Stimulated activated effector memory CD8-positive, alpha-beta T cell treated with anti-CD3 and anti-CD28 coated beads, Interleukin-12 subunit alpha, Interleukin-12 subunit beta, amount 100 ng/mL, for 72 hours (primary cell): ENCODE measurements at regions not wholly inside any gene's neighbourhood (a gene's known extent, or its start where the extent isn't known, plus 50 kb on each side); places are given as distances from the start of the nearest gene placed in this dataset.

Experiments
- ATAC-seq: fragments of 150-1000 bp; cut with Tn5 transposase; 2 replicates; pipeline ENCODE4 v1.10.0; 2021
- DNase-seq, 2 donors: peaks; one replicate each; pipeline ENCODE4 v3.0.0; 2021 to 2022; ENCODE audit warnings: low spot score in 2 of 2
- H3K27ac Mint-ChIP-seq: one replicate; pipeline ENCODE4 v1.8.0; 2022; ENCODE audit warnings: mild to moderate bottlenecking, mixed read lengths
- H3K36me3 Mint-ChIP-seq: one replicate; pipeline ENCODE4 v1.8.0; 2022; ENCODE audit warnings: mild to moderate bottlenecking, mixed read lengths
- H3K4me1 Mint-ChIP-seq: one replicate; pipeline ENCODE4 v1.8.0; 2022; ENCODE audit warnings: mixed read lengths
- H3K4me3 Mint-ChIP-seq: one replicate; pipeline ENCODE4 v1.8.0; 2022; ENCODE audit warnings: mild to moderate bottlenecking, mixed read lengths
- H3K9me3 Mint-ChIP-seq: one replicate; pipeline ENCODE4 v1.8.0; 2022; ENCODE audit warnings: mixed read lengths

DNA sequence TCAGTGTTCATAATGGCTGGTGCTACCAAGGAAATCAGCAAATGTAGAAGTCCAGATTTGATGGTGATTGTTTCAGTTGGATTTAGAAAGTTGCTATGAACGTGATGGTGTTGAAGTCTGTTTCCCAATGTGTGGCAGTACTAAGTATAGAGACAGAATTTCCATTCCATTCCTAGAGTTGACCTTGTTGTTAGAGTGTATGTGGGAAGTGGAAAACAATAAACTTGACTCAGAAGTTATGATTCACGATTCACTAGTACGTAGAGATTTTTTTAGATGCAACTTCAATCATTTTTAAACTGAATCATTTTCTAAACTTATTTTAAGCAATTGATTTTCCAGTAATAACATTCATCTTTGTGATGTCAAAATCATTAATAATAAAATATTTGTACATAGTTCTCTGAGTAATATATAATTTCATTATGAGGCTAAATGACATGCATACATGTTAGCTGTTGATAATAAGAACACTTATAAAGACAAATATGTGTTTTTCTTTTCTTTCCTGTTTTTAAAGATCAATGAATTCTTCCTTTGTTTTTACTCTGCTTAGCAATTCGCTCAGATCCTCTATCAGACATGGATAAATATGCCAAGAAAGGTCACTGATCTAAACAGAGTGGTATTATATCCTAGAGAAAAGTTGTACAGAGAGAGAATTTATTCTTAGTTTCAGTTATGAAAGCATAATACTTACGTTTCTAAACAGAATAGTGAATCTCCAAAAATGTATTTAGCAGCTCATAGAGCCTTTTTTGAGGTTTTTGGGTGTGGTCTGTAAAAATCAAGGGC lies 108.8 kb upstream of the GPR149 start:
- no peak for ATAC-seq
- Mint-ChIP-seq H3K9me3 (peaks cover 18% of the 10 kb centered on the region), H3K27ac (no peak overlapping the region), H3K36me3 (no peaks in the 10 kb centered on the region), H3K4me1 (no peaks in the 10 kb centered on the region), H3K4me3 (no peak overlapping the region)
- DNase-seq: no peak

DNA sequence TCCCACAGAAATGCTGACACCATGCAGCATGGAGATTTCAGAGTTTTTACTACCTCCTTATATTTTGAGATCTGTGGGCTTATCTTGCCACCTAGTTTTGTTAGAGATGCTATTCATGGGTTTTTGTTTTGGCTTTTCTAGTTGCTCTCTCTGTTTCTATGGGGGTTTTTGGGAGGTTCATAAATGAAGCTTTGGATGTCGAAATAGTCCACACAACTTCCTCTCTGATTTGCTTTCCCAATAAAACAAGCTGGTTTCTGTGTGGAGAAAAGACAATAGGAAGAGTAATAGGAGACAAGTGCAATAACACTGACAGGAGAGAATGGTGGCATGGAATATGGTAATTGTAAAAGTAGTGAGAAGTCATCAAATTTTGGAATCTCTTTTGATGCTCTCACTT lies 106.8 kb upstream of the GPR149 start:
- no peaks in the 10 kb centered on the region for H3K36me3 Mint-ChIP-seq
- no peak overlapping the region for H3K27ac Mint-ChIP-seq
- DNase-seq (no peak), ATAC-seq (no peak)
- H3K4me1 Mint-ChIP-seq: no peaks in the 10 kb centered on the region
- H3K9me3 Mint-ChIP-seq: peaks cover 18% of the 10 kb centered on the region
- H3K4me3 Mint-ChIP-seq: no peak overlapping the region

DNA sequence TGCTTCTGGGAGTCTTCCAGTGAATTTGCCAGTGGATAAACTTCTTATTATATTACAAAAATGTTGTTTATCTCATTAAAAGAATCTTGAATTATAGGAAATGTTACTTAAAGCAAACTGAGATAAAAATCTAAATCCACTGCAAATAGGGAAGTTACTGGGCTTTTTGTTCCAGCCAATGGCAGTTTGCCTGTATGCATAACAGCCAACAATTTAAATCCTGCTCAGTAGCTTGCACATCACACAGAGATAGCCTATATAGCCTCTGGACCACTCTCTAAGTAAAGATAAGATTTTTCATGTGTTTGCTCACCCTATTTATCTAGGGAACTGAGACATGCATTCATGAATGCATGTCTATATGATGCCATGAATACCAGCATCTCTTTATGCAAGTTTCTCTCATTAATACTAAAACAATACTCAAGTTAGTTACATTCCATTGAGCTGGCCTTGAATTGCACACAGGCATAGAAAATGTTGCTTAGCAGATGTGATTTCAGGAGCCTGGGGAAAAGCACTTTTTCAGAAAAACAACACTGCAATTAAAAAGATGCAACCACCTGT lies 92.1 kb upstream of the GPR149 start:
- no peak for DNase-seq
- Mint-ChIP-seq H3K27ac (no peak overlapping the region), H3K36me3 (no peaks in the 10 kb centered on the region), H3K4me3 (no peak overlapping the region), H3K4me1 (no peaks in the 10 kb centered on the region), H3K9me3 (no peaks in the 10 kb centered on the region)
- ATAC-seq: no peak

DNA sequence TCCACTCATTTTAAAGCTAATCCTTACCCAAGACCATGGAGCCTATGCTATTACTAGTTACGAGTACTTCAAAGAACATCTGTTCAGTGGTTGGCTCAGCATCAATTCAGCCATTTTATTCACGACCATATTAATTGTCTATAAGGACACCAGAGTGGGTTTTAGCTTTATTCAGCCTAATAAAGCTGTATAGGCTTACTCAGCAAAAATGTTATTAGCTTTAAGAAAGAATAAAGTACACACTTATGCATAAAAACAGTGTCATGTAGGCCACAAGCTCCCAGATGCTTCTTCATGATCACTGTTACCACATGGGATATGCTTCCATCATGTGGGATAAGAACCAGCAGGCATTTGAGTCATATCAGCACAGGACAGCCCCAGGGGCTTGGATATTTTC lies 87.4 kb upstream of the GPR149 start:
- ATAC-seq (no peak), DNase-seq (no peak)
- Mint-ChIP-seq H3K9me3 (peaks cover 5% of the 10 kb centered on the region), H3K4me3 (no peak overlapping the region), H3K4me1 (no peaks in the 10 kb centered on the region), H3K27ac (no peak overlapping the region), H3K36me3 (no peaks in the 10 kb centered on the region)

DNA sequence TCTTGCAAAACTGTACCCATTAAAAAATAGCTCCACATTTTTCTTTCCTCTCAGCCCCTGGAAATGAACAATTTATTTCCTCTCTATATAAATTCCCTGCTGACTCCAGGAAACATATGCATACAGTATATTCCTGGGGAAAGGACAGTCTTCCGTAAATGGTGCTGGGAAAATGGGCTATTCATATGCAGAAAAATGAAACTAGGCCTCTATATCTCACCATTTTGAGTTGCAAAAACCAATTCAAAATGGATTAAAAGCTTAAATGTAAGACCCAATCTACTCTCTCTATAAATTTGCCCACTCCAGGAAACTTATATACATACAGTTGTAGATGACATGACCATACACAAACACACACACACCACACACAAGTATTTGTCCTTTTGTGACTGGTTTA lies 85.9 kb upstream of the GPR149 start:
- Mint-ChIP-seq H3K4me1 (no peaks in the 10 kb centered on the region), H3K9me3 (peaks cover 9% of the 10 kb centered on the region), H3K27ac (no peak overlapping the region), H3K36me3 (no peaks in the 10 kb centered on the region), H3K4me3 (no peak overlapping the region)
- DNase-seq: no peak
- no peak for ATAC-seq

DNA sequence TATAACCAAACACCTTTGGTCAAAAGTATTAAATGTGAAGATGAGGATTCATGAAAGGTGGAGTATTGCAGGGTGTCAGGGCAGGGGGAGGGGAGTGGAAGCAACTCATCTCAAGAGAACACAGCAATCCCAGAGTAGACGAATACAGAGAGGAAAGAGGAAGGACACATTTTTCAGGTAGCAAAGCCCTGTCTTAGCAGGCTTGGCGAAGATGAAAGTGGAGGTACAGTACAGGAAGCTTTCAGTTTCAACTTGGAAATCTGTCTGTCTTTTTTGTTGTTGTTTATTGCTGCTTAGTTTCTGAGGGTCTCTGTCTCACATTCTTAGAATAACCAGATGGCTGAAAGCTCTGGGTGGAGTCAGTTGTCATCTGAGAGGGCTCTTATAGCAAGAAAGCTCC lies 80.8 kb upstream of the GPR149 start:
- Mint-ChIP-seq H3K9me3 (peaks cover 6% of the 10 kb centered on the region), H3K4me1 (no peaks in the 10 kb centered on the region), H3K27ac (no peak overlapping the region), H3K36me3 (no peaks in the 10 kb centered on the region), H3K4me3 (no peak overlapping the region)
- DNase-seq (no peak), ATAC-seq (no peak)

DNA sequence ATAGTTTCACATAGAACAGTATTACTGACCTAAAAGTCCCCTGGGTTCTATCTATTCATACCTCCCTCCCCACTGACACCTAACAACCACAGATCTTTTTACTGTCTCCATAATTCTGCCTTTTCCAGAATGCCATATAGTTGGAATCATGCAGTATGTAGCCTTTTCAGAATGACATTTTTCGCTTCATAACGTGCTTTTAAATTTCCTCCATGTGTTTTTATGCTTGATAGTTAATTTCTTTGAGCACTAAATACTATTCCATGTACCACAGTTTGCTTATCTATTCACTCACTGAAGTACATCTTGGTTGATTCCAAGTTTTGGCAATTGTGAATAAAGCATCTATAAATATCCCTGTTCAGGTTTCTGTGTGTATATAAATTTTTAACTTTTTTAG lies 77.7 kb upstream of the GPR149 start:
- DNase-seq (no peak), ATAC-seq (no peak)
- Mint-ChIP-seq H3K9me3 (peaks cover 3% of the 10 kb centered on the region), H3K4me3 (no peak overlapping the region), H3K36me3 (no peaks in the 10 kb centered on the region), H3K27ac (no peak overlapping the region), H3K4me1 (no peaks in the 10 kb centered on the region)

DNA sequence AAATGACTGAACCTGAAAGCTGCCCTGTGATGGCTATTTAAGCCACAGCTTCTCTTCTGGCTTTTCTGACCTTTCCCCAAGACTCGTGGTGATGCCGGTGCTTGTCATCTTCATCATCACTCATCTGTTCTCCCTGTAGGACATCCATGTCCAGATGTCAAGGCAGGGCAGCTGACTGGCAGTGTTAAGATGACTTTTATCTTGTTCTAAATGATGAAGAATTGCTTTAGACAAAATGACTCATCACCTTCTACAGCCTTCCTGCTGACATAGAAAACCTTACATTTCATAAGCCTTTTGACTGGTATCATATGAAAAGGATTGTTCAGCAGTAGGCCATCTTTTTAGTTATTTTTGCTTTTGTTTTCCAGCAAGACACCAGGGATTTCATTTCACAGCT lies 67.0 kb upstream of the GPR149 start:
- H3K36me3 Mint-ChIP-seq: no peaks in the 10 kb centered on the region
- DNase-seq: no peak

DNA sequence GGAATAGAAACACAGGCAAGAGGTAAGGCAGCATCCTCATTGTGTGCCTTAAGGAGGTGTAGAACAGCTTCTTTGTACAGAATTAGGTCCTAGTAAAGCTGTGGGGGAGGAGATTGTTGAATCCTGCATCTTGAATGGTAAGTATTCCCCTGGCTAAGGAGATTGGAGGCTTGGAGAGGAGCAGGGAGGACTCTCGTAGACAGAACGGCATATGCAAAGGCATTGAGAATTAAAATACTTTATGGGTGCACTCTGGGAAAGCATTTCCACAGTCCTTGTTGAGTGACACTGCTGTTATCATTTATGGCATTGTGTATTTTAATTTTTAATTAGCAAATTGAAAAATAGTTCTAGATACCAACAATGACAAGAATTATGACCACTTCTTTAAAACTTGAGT lies 66.5 kb upstream of the GPR149 start:
- Mint-ChIP-seq H3K9me3 (peaks cover 5% of the 10 kb centered on the region), H3K36me3 (no peaks in the 10 kb centered on the region), H3K4me1 (no peaks in the 10 kb centered on the region), H3K4me3 (no peak overlapping the region), H3K27ac (no peak overlapping the region)
- DNase-seq (no peak), ATAC-seq (no peak)

More for the DNA sequence above, 67.0 kb upstream of the GPR149 start:
- Mint-ChIP-seq H3K4me3 (no peak overlapping the region), H3K4me1 (no peaks in the 10 kb centered on the region), H3K9me3 (peaks cover 5% of the 10 kb centered on the region), H3K27ac (no peak overlapping the region)
- ATAC-seq: no peak

DNA sequence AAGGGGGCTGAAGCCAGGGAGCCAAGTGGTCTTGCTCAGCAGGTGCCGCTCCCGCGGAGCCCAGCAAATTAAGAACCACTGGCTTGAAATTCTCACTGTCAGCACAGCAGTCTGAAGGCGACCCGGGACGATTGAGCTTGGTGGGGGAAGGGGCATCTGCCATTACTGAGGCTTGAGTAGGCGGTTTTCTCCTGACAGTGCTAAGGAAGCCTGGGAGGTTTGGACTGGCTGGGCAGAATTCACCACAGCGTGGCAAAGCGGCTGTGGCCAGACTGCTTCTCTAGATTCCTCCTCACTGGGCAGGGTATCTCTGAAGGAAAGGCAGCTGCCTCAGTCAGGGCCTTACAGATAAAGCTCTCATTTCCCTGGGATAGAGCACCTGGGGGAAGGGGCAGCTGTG lies 57.0 kb upstream of the GPR149 start:
- H3K4me1 Mint-ChIP-seq: no peaks in the 10 kb centered on the region
- H3K27ac Mint-ChIP-seq: no peak overlapping the region
- no peak overlapping the region for H3K4me3 Mint-ChIP-seq
- DNase-seq (no peak), ATAC-seq (no peak)
- no peaks in the 10 kb centered on the region for H3K36me3 Mint-ChIP-seq
- H3K9me3 Mint-ChIP-seq: peaks cover 13% of the 10 kb centered on the region

DNA sequence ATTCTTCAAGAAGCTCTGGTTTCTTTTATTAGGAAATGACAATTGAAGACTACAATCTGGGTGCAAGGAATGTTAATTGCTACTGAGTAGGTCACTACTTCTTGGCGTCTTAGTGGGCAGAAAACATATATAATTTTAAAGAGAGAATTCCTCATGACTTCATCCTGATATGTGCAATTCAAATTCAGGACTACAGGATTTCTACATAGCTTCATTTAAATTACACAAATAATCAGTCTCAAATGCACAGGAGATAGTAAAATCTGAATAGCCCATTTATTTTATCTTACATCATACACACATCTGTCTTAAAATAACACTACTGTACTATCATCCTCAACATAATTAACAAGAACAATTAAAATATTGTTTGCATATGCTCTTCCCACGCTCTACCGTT lies 52.5 kb upstream of the GPR149 start:
- ATAC-seq: no peak
- no peaks in the 10 kb centered on the region for H3K36me3 Mint-ChIP-seq

DNA sequence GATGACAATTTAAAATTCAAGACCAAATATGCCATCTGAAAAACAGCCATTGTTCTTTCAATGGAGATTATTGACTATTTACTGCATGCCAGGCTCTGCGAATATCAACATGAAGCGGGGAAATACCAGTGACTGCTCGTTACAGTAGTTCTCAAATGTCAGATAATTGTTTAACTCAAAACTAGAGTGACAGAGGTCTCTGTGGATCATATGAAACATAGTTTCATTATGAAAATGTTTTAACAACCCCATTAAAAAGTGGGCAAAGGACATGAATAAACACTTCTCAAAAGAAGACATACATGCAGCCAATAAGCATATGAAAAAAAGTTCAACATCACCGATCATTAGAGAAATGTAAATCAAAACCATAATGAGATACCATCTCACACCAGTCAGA lies 50.0 kb upstream of the GPR149 start:
- DNase-seq (no peak), ATAC-seq (no peak)
- Mint-ChIP-seq H3K36me3 (no peaks in the 10 kb centered on the region), H3K9me3 (peaks cover 8% of the 10 kb centered on the region), H3K4me3 (no peak overlapping the region), H3K4me1 (no peaks in the 10 kb centered on the region), H3K27ac (no peak overlapping the region)

More for the DNA sequence above, 52.5 kb upstream of the GPR149 start:
- DNase-seq: no peak
- Mint-ChIP-seq H3K9me3 (peaks cover 8% of the 10 kb centered on the region), H3K4me3 (no peak overlapping the region), H3K27ac (no peak overlapping the region), H3K4me1 (no peaks in the 10 kb centered on the region)
